GM21723 (cell line): ENCODE measurements at regions not wholly inside any gene's neighbourhood (a gene's known extent, or its start where the extent isn't known, plus 50 kb on each side); places are given as distances from the start of the nearest gene placed in this dataset.

ENCODE experiments used
- ATAC-seq: cut with Tn5 transposase; IDR thresholded peaks from one replicate; pipeline ENCODE4 v1.9.1; 2021; ENCODE audit warnings: mild to moderate bottlenecking, moderate library complexity; ENCODE audit not compliant: unreplicated experiment

DNA sequence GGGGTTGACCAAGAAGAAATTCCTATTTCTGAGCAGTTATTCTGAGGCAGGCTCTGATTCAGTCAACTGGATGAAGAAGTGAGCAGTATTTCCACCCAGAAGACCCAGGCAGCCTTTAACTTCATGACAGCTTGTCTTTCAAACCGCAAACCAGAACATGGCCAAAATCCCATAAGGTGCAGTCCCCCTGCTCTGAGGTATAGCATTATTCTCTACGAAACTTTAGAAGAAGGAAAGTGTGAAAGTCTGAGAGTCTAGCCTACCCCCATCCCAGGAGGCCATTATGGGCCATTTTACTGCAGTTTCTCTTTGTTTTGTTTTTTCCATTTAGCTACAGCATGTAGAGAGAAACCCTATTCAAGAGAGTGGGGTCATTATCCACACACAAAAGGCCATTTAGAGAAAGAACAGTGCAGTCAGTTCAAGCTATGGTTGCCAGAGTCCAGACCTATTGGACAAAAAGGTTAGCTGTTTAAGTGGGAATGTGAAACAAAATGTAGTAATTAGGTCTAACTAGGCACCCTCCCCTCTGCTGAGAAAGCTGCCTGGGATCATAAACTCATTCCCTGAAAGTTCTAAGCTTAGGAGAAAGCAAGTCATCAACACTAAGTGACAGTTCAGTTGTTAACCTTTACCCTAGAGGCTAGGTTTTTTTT, 52.1 kb upstream of the RASGEF1B start:
- peak; percentile 59 for ATAC-seq

DNA sequence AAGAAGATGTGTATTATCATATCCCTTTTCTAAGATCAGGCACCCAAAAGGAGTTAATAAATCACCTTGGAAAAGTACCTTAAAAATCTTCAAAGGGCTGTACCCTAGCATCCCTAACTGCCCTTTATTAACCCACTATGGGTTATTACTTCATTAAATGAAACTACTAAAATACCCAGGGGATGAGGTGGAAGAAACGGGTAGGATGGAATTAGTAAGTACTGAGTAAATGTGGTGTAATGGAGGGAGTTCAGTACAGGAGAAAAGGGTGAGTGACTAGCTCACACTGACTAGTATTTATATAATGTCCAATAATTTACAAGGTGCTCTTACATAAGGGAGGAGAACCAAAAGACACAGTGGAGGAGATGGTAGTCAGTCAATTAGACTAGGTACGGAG, 51.0 kb upstream of the RASGEF1B start:
- no peak for ATAC-seq

DNA sequence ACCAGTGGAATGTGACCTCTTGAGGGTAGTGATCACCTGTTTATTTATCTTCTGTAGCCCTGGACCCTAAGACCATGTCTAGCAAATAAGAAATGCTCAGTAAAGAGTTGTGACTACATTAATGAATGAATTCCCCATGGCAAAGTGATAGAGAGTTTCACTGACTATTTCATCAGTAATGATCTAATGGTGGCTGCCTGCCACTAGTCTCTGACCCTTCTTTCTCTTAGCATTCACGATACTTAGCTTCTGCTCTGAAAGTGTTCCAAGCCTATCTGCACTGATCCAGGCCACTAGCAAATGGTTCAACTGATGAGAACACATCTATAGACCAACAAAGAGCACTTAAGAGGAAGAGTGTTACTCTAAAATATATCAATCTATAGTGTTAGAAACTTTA, 50.0 kb upstream of the RASGEF1B start:
- no peak for ATAC-seq
